WERI-Rb-1 (cell line): ENCODE measurements at regions not wholly inside any gene's neighbourhood (a gene's known extent, or its start where the extent isn't known, plus 50 kb on each side); places are given as distances from the start of the nearest gene placed in this dataset.
A peak's percentile ranks its signal among the peaks of the same experiment; 100 is the strongest.

Source experiments
- DNase-seq: peaks from one replicate; pipeline ENCODE4 v3.0.0-alpha.2; 2020
- H3K27ac ChIP-seq: fragments of 250-450 bp; sonication (Bioruptor Pico); 2 replicates; pipeline ENCODE4 v1.5.1; 2020; ENCODE audit warnings: mild to moderate bottlenecking, moderate library complexity
- H3K27me3 ChIP-seq: fragments of 250-450 bp; sonication (Bioruptor Pico); 2 replicates; pipeline ENCODE4 v1.5.1; 2021; ENCODE audit warnings: mild to moderate bottlenecking, low read depth, moderate library complexity; ENCODE audit not compliant: insufficient read depth, severe bottlenecking
- H3K36me3 ChIP-seq: fragments of 250-450 bp; sonication (Bioruptor Pico); 2 replicates; pipeline ENCODE4 v1.5.1; 2020; ENCODE audit warnings: mild to moderate bottlenecking, moderate library complexity
- H3K4me3 ChIP-seq: 2 replicates; pipeline ENCODE4 v1.5.1; 2011; ENCODE audit warnings: low read depth, mild to moderate bottlenecking, control low read depth, low read length
- H3K9me3 ChIP-seq: fragments of 250-450 bp; sonication (Bioruptor Pico); 2 replicates; pipeline ENCODE4 v1.5.1; 2021; ENCODE audit warnings: mild to moderate bottlenecking, moderate library complexity; ENCODE audit not compliant: severe bottlenecking
- TF ChIP-seq, protein P1 (sequence below): IDR thresholded peaks from 2 replicates; pipeline ENCODE4 v1.5.1; 2011; ENCODE audit warnings: low read depth, mild to moderate bottlenecking, control low read depth, inconsistent platforms, low read length

GRCh38 chrX:79300856-79301255 is 66.3 kb downstream of the ITM2A start:
- Histone ChIP-seq H3K27ac (no peak overlapping the region), H3K36me3 (no peaks in the 10 kb centered on the region), H3K4me3 (no peak overlapping the region), H3K27me3 (peaks cover 16% of the 10 kb centered on the region), H3K9me3 (no peaks in the 10 kb centered on the region)
- no peak for DNase-seq
- TF ChIP-seq, protein P1, sequence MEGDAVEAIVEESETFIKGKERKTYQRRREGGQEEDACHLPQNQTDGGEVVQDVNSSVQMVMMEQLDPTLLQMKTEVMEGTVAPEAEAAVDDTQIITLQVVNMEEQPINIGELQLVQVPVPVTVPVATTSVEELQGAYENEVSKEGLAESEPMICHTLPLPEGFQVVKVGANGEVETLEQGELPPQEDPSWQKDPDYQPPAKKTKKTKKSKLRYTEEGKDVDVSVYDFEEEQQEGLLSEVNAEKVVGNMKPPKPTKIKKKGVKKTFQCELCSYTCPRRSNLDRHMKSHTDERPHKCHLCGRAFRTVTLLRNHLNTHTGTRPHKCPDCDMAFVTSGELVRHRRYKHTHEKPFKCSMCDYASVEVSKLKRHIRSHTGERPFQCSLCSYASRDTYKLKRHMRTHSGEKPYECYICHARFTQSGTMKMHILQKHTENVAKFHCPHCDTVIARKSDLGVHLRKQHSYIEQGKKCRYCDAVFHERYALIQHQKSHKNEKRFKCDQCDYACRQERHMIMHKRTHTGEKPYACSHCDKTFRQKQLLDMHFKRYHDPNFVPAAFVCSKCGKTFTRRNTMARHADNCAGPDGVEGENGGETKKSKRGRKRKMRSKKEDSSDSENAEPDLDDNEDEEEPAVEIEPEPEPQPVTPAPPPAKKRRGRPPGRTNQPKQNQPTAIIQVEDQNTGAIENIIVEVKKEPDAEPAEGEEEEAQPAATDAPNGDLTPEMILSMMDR, result no peak

- peaks cover 16% of the 10 kb centered on the region for H3K27me3 ChIP-seq
- DNase-seq, result no peak
- H3K27ac ChIP-seq, result no peak overlapping the region
- H3K36me3 ChIP-seq, result no peaks in the 10 kb centered on the region
- no peaks in the 10 kb centered on the region for H3K9me3 ChIP-seq
- no peak overlapping the region for H3K4me3 ChIP-seq
- TF ChIP-seq, protein P1, result no peak
Observed at GRCh38 chrX:79290596-79290995, 76.5 kb downstream of the ITM2A start.

DNA sequence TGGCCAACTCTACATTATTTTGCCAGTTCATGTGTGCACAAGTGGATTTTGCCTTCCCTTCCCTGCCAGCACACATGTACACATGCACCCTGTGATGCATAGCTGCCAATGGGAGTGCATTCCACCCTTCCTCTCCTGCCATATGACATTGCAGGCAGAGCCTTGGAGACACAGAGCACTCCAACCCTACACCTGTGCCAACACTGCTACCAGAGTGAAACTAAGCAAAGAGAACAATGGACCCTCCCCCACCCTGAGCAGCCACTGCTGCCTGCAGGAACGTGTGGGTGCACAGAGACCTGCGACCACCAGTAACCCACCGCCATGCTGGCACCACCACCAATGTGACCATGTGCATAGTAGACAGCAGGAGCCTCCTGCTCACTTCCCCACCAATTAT is 78.4 kb downstream of the ITM2A start:
- peaks cover 13% of the 10 kb centered on the region for H3K27me3 ChIP-seq
- H3K4me3 ChIP-seq, result no peak overlapping the region
- TF ChIP-seq, protein P1, result no peak
- no peaks in the 10 kb centered on the region for H3K9me3 ChIP-seq
- DNase-seq, result no peak
- no peaks in the 10 kb centered on the region for H3K36me3 ChIP-seq
- H3K27ac ChIP-seq, result no peak overlapping the region

DNA sequence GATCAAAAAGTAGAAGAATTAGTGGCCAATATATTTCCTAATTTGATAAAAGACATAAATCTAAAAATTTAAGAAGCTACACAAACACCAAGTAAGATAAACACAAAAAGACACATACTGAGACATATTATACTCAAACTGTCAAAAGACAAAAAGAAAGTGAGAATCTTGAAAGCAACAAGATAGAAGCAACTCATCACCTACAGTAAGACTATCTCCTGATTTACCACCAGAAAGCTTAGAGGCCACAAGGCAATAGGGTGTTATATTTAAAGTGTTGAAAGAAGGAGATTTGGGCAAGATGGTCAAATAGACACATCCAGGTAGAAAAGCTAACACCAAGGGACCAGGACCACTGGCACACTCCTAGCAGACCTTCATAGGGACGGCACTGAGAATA is 79.4 kb downstream of the ITM2A start:
- H3K36me3 ChIP-seq, result no peaks in the 10 kb centered on the region
- H3K27me3 ChIP-seq, result peaks cover 7% of the 10 kb centered on the region
- DNase-seq, result no peak
- H3K4me3 ChIP-seq, result no peak overlapping the region
- H3K27ac ChIP-seq, result no peak overlapping the region
- no peaks in the 10 kb centered on the region for H3K9me3 ChIP-seq
- TF ChIP-seq, protein P1, result no peak

DNA sequence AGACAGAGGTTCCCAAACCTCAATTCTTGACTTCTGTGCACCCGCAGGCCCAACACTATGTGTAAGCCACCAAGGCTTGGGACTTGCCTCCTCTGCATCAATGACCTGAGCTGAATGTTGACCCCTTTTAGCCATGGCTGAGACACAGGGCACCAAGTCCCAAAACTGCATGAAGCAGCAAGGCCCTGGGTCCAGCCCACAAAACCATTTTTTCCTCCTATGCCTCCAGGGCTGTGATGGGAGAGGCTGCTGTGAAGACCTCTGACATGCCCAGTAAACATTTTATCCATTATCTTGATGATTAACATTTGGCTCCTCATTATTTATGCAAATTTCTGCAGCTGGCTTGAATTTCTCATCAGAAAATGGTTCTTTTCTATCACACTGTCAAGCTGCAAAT is 85.4 kb downstream of the ITM2A start:
- TF ChIP-seq, protein P1, result no peak
- no peak for DNase-seq
- H3K4me3 ChIP-seq, result no peak overlapping the region
- no peak overlapping the region for H3K27ac ChIP-seq
- no peaks in the 10 kb centered on the region for H3K36me3 ChIP-seq
- H3K27me3 ChIP-seq, result peaks cover 2% of the 10 kb centered on the region
- no peaks in the 10 kb centered on the region for H3K9me3 ChIP-seq

DNA sequence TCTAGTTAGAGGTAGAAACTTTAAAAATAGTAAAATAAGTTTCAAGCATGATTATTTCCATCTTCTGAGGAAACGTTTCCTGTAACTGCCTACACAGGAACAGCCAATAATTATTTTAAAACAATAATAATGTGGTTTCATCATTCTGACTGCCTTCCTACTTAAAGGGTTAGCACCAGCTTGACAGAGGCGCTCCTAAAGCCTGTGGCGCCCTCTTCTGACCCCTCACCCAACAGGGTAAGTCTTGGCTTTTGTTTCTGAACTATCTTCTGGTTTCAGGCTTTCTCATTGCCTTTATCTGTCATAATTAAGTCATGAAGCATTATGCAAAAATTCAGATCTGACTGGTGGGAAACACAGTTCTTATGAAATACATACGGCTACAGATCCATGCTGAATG is 96.7 kb downstream of the ITM2A start:
- no peak overlapping the region for H3K27ac ChIP-seq
- TF ChIP-seq, protein P1, result peak; percentile 38; the same call in 1 of the 2 replicates
- DNase-seq, result no peak

More for the DNA sequence above, 96.7 kb downstream of the ITM2A start:
- Histone ChIP-seq H3K27me3 (peaks cover 10% of the 10 kb centered on the region), H3K36me3 (no peaks in the 10 kb centered on the region), H3K4me3 (no peak overlapping the region), H3K9me3 (no peaks in the 10 kb centered on the region)
